ENCODE measurements at regions not wholly inside any gene's neighbourhood (a gene's known extent, or its start where the extent isn't known, plus 50 kb on each side); places are given as distances from the start of the nearest gene placed in this dataset.

- DNase-seq: no peak
Observed at GRCh38 chr3:102123590-102124190, 274.4 kb downstream of the NFKBIZ start.

DNA sequence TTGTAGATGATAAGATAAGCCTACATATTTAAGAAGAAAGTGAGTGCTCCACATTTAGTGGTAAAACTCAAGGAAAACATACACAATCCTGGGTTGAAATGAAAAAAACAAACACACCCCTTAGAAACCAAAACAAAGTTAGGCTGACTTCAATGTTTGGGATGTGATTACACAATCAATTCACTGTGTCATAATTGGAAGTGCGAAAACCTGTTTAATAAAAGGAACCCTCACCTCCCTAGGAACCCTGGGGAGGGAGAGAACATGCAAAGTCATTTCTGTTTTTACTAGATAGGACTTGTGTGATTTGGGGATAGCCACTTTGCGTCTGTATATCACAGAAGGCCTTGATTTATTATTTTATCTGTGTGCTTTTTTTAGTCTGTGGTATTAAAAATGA is 275.0 kb downstream of the NFKBIZ start:
- DNase-seq: no peak

DNA sequence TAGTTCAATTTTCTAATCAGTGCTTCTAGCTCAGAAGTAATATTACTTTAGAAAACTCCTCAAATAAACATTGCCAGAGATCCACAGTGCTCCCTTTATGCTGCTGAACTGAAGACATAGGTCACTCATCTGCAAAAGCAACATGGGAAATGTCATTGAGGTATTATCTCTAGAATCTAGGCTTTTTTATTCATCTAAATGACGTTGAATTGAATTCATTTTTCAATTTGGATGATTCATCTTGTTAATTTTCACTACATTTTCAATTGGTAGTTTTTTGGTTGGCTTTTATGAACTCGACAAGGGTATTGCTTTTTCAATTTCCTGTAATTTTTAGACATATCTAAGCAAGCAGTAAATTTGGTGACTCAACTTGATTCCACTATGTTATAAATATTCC is 275.4 kb downstream of the NFKBIZ start:
- DNase-seq: no peak

- no peak for DNase-seq
Observed at GRCh38 chr3:102125197-102125993, 276.1 kb downstream of the NFKBIZ start.

DNA sequence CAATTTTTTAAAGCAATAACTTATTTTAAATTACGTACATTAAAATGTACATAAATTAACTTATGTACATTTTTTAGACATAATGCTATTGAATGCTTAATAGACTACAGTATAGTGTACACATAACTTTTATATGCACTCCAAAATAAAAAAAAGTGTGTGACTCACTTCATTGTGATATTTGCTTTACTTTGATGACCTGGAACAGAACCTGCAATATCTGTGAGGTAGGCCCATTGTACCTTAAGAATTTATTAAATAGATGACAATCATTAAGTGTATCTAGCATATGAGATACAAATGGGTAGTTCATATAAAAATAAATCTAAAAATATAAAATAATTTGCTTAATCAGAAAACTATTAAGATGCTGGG is 276.7 kb downstream of the NFKBIZ start:
- DNase-seq: no peak

- no peak for DNase-seq
Observed at GRCh38 chr3:102129760-102130608, 280.7 kb downstream of the NFKBIZ start.

- DNase-seq: no peak
Observed at GRCh38 chr3:102132370-102132769, 283.1 kb downstream of the NFKBIZ start.

GRCh38 chr3:102133376-102133775 is 284.1 kb downstream of the NFKBIZ start:
- DNase-seq: no peak

GRCh38 chr3:102135316-102135715 is 286.0 kb downstream of the NFKBIZ start:
- no peak for DNase-seq

GRCh38 chr3:102136183-102136582 is 286.9 kb downstream of the NFKBIZ start:
- DNase-seq: no peak

- no peak for DNase-seq
Observed at GRCh38 chr3:102140116-102140515, 290.8 kb downstream of the NFKBIZ start.

DNA sequence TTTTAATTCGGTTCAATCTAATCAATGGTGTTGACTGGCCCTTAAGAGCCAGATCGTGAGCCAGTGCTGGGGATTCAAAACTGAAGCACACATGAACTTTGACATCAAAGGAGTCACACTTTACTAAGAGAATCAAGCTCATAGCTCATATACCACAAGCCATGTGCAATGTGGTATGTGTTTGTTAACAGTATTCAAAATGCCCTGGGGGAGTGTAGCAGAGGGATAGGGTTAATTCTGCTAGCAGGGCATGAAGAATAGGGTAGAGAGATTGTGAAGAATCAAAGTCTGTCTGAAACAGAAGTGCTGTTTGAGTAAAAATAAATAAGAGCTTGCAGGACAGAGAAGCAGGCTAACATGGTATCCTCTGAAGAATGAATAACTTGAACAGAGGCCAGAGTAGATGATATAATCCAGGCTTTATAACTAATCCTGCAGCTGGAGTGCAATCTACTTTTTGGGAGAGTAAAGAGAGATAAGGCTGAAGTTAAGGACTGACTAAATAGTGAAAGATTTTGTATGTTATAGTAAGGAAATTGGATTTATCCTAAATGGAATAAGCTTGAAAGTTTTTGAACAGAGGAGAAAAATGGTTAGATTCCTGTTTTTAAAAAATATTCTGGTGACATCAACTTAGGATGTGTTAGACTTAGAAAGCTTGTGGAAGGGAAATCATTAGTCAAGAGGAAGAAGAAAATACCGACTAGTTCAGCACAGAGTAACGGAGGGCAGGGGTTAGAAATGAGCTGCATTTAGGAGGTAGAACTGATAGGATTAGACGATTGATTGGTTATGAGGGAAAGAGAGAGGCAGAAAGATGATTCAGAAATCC is 292.0 kb downstream of the NFKBIZ start:
- no peak for DNase-seq

GRCh38 chr3:102141928-102142239 is 292.6 kb downstream of the NFKBIZ start:
- no peak for DNase-seq

GRCh38 chr3:102142379-102143060 is 292.3 kb upstream of the ZPLD1 start:
- DNase-seq: no peak

- DNase-seq: no peak
Observed at GRCh38 chr3:102143536-102143935, 291.3 kb upstream of the ZPLD1 start.

DNA sequence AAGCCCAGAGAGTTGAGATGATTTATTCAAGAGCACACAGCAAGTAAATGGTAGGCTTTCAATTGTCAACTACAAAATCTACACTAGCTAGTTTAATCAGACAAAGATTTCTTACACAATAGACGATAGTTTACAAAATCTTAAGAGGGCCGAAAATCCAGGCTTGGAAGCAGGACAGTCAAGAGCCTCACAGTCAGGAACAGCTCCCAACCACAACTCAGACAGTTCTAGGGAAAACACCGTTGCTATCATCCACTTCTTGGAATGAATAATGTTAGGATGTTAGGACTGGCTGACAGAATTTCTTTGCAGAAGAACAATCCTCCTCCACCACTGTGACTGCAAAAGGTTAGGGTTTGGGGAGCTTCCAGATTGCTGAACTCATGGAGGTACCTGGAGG is 290.8 kb upstream of the ZPLD1 start:
- DNase-seq: no peak

DNA sequence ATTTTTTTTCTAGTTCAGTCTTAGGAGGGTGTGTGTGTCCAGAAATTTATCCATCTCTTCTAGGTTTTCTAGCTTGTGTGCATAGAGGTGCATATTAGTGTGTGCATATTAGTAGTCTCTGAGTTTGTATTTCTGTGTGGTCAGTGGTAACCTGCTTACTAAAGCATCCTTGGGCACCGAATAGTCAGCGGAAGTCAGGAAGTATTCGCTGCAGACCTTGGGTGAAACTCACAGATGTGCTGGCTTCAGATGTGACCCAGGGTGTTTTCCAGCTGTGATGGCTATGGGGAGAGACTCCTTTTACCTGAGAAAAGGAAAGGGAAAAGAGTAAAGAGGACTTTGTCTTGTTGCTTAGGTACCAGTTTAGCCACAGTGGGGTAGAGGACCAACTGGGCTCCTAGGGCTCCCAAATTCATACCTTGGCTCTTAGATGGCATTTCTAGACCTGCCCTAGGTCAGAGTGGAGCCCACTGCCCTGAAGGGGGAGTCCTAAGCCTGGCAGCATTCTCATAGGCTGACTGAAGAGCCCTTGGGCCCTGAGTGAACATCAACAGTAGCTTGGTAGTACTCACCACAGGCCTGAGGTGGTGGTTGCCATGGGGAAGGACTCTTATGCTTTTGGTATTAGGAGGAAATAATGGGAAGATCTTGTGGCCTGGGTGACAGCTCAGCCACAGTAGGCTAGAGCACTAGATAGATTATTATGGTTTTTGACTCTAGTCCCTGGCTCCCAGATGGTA is 286.0 kb upstream of the ZPLD1 start:
- DNase-seq: no peak

- DNase-seq: no peak
Observed at GRCh38 chr3:102151935-102152334, 282.9 kb upstream of the ZPLD1 start.

GRCh38 chr3:102156426-102156825 is 278.4 kb upstream of the ZPLD1 start:
- no peak for DNase-seq

DNA sequence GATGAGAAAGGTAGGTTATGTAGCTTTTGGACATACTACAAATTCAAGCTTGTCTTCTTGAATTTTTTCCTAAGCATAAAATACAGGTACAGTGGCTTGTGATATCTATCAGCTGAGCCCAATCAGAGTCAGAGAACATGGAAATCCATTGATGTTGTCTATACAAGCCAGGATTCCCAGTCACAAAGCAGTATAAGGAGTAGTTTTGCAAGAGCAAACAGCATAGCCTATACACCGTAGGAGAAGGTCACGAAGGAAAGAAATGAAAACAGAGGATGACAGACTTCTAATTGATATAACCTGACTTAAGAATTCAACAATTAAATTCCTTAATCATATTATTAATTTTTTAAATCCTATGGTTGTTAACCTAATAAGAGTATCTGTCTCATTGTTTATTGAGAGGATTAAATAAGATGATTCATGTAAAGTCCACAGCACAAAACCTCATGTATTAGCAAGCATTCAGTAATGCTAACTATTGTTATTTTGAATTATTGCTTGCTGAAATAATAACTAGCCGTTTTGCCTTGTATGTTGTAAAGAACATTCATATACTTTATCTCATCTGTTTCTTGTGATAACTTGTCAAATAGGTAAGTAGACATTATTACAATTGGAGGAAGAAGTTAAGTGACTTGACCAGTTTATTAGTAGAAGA is 276.6 kb upstream of the ZPLD1 start:
- no peak for DNase-seq

GRCh38 chr3:102159810-102160451 is 274.9 kb upstream of the ZPLD1 start:
- no peak for DNase-seq
